Effector CD8-positive, alpha-beta T cell (primary cell): ENCODE measurements at regions not wholly inside any gene's neighbourhood (a gene's known extent, or its start where the extent isn't known, plus 50 kb on each side); places are given as distances from the start of the nearest gene placed in this dataset.

Experiments
- DNase-seq: peaks from one replicate; lab custom pipeline; 2025; lab: John Stamatoyannopoulos, UW

GRCh38 chr2:16296331-16297250 is 356.2 kb downstream of the MYCN start:
- DNase-seq = no peak

DNA sequence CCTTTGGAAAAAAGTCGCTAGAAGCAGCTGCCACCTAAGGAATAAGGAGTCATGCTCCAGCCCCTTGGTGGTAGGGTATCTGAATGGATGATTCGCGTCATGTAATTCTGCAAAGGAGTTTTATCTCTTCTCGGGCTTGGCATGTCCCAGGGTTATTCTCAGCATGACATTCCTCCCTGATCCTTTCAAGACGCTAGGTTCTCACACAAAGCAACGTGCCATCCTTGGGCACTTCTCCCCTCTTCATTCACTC is 355.6 kb downstream of the MYCN start:
- no peak for DNase-seq

GRCh38 chr2:16294791-16295190 is 354.4 kb downstream of the MYCN start:
- no peak for DNase-seq

- no peak for DNase-seq
Measured at GRCh38 chr2:16293871-16294270, 353.5 kb downstream of the MYCN start.

- DNase-seq = no peak
Measured at GRCh38 chr2:16293398-16293797, 353.0 kb downstream of the MYCN start.

- no peak for DNase-seq
Measured at GRCh38 chr2:16291731-16292550, 351.6 kb downstream of the MYCN start.

GRCh38 chr2:16291226-16291625 is 350.9 kb downstream of the MYCN start:
- no peak for DNase-seq

- no peak for DNase-seq
Measured at GRCh38 chr2:16290311-16291020, 350.1 kb downstream of the MYCN start.

DNA sequence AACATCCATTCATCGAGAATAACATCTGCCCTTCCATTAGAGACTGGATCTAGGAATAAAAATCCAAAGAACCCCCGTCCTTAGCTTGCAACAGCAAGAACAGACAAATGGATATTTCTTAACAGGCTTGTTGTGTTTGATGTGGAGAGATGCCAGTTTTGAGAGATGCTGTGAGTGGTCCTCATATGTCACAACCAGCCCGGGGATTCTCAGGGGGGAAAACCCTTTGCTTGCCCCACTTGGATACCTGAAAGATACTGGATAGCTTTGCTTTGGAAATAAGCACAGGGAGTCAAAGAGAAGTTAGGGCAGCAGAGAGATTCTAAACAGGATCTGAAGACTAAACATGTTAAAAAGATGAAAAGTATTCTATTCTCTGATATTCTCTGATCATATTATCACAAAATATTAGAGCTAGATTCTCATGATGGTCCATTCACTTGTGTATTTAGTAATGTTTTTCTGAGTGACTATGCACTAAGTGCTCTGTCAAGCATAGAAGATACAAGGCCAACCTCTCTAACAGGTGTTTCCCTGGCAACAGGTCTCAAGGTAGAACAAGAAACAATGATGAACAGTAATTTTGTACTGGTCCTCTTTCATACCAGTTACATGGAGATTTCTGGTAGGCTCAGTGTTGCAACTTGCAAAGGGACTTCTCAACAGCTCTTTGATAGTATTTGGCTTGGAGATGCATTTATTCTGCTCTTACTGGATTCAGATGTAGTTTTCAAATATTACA is 348.2 kb downstream of the MYCN start:
- no peak for DNase-seq

GRCh38 chr2:16287831-16288230 is 347.5 kb downstream of the MYCN start:
- no peak for DNase-seq

GRCh38 chr2:16287281-16287680 is 346.9 kb downstream of the MYCN start:
- DNase-seq = no peak

- no peak for DNase-seq
Measured at GRCh38 chr2:16285813-16286510, 345.6 kb downstream of the MYCN start.

DNA sequence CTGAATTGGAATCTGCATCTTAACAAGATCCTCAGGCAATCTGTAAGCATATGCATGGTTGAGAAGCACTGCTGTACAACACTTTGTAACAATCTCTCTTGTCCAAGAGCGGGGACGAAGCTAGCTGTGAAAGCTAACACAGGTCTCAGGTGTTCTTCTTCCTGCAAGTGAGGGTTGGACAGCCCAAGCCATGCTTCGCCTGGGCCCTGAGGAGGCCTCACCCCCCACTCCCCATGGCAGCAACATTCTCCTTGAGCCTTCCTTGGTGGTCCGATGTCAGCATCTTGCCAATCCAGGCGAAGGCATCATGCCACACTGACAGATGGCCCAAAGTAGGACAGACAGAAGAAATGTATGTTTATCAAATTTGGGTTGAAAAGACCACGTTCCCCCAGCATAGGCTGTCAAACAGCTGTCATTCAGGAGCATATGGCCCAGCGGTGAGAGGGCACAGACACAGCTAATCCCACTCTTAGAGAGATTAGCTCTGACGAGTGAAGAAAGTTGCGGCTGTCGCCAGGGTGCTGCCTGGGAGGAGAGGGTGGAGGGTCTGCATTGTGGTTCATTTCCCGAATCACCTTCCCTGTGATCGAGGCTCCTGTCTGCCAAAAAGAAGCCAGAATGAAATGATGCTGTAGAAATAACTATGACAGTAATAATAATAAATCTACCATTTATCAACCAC is 344.7 kb downstream of the MYCN start:
- no peak for DNase-seq

GRCh38 chr2:16283071-16283850 is 342.9 kb downstream of the MYCN start:
- DNase-seq = no peak

- no peak for DNase-seq
Measured at GRCh38 chr2:16282511-16282910, 342.2 kb downstream of the MYCN start.

DNA sequence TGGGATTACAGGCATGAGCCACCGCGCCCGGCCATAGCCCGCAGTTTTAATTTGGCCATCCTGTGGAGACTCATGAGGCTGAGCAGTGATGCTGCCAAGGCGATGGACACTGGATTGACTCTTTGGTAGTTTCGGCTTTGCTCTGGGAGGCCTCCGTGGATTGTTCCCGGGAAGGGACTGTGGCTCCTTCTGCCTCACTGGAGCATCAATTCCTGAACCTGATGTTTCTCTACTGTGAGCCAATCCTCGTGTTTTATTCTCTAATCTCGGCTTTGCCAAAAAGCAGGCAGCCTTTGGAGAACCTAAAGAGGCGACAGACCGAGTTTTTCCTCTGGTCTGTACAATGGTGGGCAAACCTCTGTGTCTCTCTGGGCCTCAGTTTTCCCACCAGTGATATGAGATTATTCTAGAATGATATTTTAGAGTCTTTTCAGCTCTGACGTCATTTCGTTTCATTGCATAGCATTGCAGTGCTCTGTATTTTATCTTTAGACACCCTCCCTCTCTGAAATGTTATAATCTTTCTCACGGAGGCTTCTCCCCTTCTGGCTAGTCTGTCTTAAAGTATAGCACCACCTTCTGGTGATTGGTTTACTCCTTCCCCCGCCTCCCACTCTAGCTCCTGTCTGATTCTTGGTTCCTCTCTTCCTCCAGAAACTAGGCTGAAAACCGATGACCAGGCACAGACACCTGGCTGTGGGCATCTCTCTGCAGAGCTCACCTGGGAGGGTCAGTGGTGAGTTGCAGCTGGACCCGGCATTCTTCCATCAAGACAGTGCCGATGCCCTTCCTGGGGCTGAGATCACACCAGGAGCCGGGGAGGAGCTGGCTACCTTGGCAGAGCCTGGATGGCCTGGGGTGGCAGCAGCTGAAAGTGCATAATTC is 341.3 kb downstream of the MYCN start:
- DNase-seq = no peak

DNA sequence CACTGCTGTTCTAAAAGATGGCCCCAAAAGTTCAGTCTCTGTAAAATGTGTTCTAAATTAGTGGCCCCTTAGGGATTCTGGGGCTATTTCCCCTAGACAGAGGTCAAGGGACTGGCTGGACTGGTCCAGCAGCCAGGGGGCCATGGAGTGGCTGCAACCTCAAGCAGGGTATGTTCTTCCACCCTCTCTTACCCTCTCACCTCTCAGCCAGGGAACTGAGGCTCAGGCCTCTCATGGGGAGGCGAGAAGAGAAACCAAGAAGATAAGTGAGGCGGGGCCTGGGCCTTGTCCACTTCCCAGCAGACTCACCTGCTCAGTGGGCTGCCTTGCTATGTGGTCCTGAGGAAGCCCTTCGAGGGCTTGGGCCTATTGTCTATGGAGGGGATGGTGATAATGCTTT is 339.7 kb downstream of the MYCN start:
- no peak for DNase-seq

DNA sequence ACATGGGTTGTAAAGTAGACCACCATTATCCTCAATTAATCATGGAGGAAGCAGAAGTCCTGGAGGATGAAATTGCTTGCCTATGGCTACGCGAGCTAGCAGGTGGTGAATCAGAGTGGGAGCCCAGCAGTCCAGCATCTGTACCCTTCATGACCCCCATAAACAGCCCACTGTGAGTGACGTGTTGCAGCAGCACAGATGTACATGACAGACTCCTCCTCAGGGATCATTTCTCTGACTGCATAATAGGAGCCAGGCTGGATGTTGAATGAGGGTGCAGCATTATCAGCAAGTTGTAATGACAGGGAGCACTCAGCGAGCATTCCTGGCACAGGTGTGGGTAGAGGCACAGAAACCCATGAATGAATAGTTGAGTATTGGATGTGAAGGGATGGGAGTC is 339.3 kb downstream of the MYCN start:
- no peak for DNase-seq

- no peak for DNase-seq
Measured at GRCh38 chr2:16279201-16279570, 338.8 kb downstream of the MYCN start.
